ENCODE measurements at regions not wholly inside any gene's neighbourhood (a gene's known extent, or its start where the extent isn't known, plus 50 kb on each side); places are given as distances from the start of the nearest gene placed in this dataset.
"Not testable (repeated sequence)": the region's sequence is repeated elsewhere in the genome, so short reads cannot be mapped to it uniquely, and the experiment has no call there.

DNA sequence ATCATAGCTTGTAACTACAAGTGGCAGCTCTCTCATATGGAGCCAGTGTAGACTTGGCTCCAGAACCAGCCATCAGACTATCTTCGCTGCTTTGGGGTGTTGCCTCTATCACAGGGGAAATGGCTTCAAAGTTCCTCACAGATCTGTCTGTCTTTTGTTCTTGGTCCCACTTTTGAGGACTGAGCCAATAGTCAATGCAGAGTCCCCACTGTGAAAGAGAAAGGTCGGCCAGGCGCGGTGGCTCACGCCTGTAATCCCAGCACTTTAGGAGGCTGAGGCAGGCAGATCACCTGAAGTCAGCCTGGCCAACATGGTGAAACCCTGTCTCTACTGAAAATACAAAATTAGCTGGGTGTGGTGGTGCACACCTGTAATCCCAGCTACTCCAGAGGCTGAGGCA, 86.9 kb upstream of the FZD7 start:
- not testable (repeated sequence) for H3K36me3 Mint-ChIP-seq, H3K27ac Mint-ChIP-seq, H3K4me3 Mint-ChIP-seq, H3K9me3 Mint-ChIP-seq, H3K4me1 Mint-ChIP-seq, H3K27me3 Mint-ChIP-seq

DNA sequence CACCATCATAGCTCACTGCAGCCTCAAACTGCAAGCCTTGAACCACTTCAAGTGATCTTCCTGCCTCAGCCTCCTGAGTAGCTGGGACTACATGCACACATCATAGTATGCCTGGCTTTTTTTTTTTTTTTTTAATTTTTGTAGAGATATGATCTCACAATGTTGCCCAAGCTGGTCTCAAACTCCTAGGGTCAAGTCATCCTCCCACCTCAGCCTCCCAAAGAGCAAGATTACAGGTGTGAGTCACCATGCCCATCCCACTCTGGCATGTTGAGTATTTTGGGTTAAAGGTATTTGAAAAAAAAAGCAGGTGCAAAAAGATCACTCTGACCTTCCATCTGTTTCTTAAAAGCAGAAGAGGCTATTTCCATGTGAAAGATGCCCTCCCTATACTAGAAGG, 86.4 kb upstream of the FZD7 start:
- Mint-ChIP-seq H3K4me1 (no peaks in the 10 kb centered on the region), H3K27ac (no peak overlapping the region), H3K4me3 (no peak overlapping the region), H3K27me3 (peaks cover 2% of the 10 kb centered on the region), H3K9me3 (no peaks in the 10 kb centered on the region), H3K36me3 (no peaks in the 10 kb centered on the region)

DNA sequence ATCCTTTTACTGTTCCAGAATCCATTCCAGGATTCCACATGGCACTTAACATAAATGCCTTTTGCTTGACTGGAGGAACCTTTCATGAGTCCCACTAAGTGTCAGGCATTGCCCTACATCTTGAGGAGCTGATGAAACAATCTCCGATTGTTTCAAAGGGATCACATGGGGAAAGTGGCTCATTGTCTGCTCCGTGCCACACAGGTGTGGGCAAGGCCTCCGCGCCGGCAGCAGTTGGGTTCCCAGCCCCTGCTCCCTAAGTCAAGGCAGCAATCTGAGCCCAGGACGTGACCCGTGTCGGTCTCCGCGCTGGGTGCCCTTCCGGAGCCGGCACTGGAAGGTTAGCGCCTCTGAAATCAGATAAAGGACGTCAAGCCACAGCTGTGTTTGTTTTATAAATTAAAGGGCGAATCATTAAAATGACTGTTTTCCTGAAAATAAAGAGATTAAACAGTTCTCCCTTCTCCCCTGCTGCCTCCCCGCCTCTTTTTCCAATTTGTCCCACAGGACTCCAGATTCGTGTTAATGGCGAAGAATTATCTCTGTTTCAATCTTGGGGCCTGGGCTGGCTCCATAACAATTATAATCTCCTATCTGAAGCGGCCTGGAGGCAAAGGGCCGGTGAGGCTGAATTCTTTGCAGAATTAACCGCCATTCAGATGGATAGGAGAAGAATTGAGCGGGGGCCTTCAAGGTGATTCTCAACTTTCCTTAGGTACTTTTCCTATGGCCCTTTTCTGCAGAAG, 84.3 kb upstream of the FZD7 start:
- H3K27ac Mint-ChIP-seq: no peak overlapping the region
- H3K9me3 Mint-ChIP-seq: no peaks in the 10 kb centered on the region
- no peak overlapping the region for H3K4me3 Mint-ChIP-seq
- H3K4me1 Mint-ChIP-seq: no peaks in the 10 kb centered on the region
- H3K27me3 Mint-ChIP-seq: peaks cover 2% of the 10 kb centered on the region
- H3K36me3 Mint-ChIP-seq: no peaks in the 10 kb centered on the region

DNA sequence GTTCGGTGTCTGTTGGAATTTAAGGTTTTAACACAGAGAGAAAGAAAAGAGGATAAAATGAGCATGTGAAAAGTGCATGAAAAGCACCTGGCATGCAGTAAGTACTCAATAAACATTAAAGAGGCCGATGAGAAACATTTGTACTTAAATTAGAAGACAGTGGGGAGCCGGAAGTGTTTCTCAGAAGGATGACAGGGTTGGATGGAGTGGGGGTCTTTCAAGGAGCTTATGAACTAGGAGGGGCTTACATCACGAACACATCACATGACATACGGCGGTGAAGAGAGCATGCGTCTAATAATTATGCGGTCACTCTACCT, 83.8 kb upstream of the FZD7 start:
- Mint-ChIP-seq H3K27ac (no peak overlapping the region), H3K4me1 (no peaks in the 10 kb centered on the region), H3K27me3 (peaks cover 2% of the 10 kb centered on the region), H3K36me3 (no peaks in the 10 kb centered on the region), H3K9me3 (no peaks in the 10 kb centered on the region), H3K4me3 (no peak overlapping the region)

DNA sequence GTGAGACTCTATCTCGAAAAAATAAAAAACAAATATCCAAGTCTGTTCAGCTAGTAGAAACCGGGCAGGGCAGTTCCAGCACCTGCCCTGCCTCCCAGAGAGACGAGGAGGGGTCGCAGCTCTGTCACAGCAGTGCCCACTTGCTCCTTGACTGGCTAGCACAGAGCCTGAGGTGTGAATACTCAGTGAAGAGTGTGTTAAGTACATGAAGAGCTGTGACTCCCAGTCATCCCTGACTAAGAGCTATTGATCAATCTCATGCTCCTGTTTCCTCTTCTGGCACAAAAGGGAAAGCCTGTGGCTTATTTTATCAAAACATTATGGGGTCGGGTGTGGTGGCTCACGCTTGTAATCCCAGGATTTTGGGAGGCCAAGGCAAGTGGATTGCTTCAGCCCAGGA, 83.0 kb upstream of the FZD7 start:
- Mint-ChIP-seq H3K4me3 (no peak overlapping the region), H3K27ac (no peak overlapping the region), H3K27me3 (no peaks in the 10 kb centered on the region), H3K4me1 (no peaks in the 10 kb centered on the region), H3K9me3 (no peaks in the 10 kb centered on the region), H3K36me3 (no peaks in the 10 kb centered on the region)

DNA sequence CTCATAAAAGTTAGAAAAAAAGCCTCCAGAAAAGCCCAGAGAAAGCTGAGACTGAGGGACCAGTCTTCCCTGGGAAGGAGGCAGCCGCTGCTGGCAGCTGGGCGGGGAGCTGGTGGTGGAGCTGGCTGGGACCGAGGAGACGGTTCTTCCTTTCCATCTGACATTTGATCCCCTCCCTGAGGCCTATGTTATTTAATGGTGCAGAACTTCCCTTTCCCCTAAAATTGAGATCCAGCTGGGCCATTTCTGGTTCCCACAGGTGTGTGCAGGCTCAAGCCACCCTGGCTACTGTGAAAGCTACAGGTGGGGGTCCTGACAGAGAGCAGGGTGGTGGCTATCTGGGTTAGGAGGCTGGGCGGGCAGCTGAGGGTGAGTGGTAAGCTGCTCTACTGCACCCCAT, 81.5 kb upstream of the FZD7 start:
- Mint-ChIP-seq H3K36me3 (no peaks in the 10 kb centered on the region), H3K27ac (no peak overlapping the region), H3K4me3 (no peak overlapping the region), H3K27me3 (no peaks in the 10 kb centered on the region), H3K9me3 (no peaks in the 10 kb centered on the region), H3K4me1 (no peaks in the 10 kb centered on the region)

DNA sequence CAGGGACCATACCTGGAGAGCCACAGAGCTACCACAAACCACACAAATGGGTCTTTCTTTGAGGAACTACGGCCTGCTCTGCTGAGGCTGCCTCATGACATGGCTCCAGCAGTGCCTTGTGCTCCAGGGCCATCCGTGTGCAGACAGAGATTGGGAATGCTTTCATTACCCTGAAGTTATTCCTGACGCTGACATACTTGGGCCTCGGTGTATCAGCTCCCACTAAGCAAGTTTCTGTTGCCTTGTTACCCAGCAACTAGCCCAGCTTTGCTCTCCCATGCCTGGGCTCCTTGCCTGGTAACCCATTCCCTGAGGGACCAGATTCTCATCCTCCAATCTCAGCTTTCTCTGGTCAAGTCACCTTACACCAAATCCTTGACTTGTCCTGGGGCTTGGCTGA, 80.3 kb upstream of the FZD7 start:
- H3K4me3 Mint-ChIP-seq: no peak overlapping the region
- no peak overlapping the region for H3K27ac Mint-ChIP-seq
- H3K9me3 Mint-ChIP-seq: no peaks in the 10 kb centered on the region
- no peaks in the 10 kb centered on the region for H3K36me3 Mint-ChIP-seq
- no peaks in the 10 kb centered on the region for H3K27me3 Mint-ChIP-seq
- no peaks in the 10 kb centered on the region for H3K4me1 Mint-ChIP-seq

DNA sequence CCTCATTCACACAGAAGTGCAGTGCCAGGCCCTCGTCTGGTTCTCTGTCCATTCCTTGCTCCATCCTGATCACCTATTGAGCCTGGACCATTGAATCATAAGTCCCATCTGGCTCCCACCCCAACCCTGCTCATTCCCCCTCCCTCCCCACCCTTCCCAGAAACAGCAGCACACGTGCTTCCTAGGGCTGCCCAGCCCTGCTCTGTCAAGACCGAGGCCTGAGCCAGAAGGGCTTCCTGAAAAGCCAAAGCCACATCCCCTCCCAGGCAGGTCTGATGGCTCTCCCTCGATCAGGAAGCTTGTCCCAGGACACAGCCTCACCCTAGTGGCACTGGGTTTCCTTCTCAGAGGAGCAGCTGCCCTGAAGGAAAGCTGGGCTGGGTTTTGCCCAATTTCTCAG, 79.8 kb upstream of the FZD7 start:
- no peaks in the 10 kb centered on the region for H3K9me3 Mint-ChIP-seq
- no peaks in the 10 kb centered on the region for H3K36me3 Mint-ChIP-seq
- H3K4me1 Mint-ChIP-seq: no peaks in the 10 kb centered on the region
- H3K27ac Mint-ChIP-seq: no peak overlapping the region
- H3K4me3 Mint-ChIP-seq: no peak overlapping the region
- no peaks in the 10 kb centered on the region for H3K27me3 Mint-ChIP-seq

DNA sequence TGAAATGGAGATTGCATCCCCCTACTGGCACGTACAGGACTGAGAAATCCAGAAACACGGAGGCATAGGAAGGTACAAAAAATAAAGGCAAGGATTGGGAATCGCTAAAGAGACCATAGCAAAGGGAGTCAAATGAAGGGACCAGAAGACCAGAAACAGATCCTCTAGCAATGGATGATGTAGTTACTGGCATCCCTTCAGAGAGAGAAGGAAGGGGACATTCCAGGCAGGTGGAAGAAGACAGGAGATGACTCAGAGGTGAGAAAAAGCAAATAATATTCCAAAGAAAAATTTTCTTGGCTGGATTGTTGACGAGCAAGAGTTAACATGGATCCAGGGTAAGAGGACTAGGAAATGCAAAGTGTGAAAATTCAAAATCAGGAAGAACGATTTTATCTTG, 78.4 kb upstream of the FZD7 start:
- Mint-ChIP-seq H3K27me3 (peaks cover 1% of the 10 kb centered on the region), H3K9me3 (no peaks in the 10 kb centered on the region), H3K36me3 (no peaks in the 10 kb centered on the region), H3K27ac (no peak overlapping the region), H3K4me3 (no peak overlapping the region), H3K4me1 (peaks cover 0 to 2% (median 0%) of the 10 kb centered on the region in 3 donors)

DNA sequence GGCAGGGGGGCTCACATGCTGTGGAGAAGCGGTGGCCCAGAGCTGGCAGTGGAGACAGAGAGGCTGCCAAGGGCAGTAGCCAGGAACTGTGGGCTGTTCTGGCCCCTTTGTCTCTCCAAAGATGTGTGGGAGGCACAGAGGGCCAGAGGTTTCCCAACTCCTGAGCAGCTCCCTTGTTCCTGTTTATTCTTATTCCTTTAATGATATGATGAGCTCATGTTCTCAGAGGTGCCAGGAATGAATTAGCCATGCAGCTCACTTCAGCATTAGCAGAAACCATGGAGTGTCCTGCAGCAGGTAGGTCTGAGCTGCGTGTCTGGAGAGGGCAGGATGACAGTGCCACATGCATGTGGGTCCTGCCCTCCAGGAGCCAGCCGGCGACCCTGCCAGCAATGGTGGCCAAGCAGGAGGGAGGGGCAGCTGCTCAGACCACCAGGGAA, 77.9 kb upstream of the FZD7 start:
- peaks cover 2 to 4% (median 2%) of the 10 kb centered on the region in 3 donors for H3K4me1 Mint-ChIP-seq
- H3K9me3 Mint-ChIP-seq: no peaks in the 10 kb centered on the region
- no peaks in the 10 kb centered on the region for H3K36me3 Mint-ChIP-seq
- no peak overlapping the region for H3K27ac Mint-ChIP-seq
- no peak overlapping the region for H3K4me3 Mint-ChIP-seq
- peaks cover 1% of the 10 kb centered on the region for H3K27me3 Mint-ChIP-seq

DNA sequence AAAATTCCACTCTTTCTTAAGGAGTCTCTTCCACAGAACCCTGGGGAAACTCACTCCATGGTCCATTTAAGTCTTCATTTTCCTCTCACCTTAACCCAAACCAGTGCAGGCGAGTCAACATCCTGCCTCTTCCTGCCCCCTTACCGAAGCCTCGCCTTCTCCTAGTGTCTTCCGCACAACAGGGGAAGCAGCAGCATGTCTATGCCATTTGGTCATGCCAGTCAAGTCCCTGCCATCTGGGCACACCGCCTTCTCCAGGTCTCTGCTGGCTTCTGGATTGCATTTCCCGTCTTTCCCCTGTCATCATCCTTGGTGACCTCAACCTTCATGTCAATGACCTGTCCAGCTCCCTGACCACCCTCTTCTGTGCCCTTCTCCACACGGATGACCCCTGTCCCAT, 77.3 kb upstream of the FZD7 start:
- no peaks in the 10 kb centered on the region for H3K36me3 Mint-ChIP-seq
- peaks cover 3 to 10% (median 9%) of the 10 kb centered on the region in 3 donors for H3K4me1 Mint-ChIP-seq
- H3K27ac Mint-ChIP-seq: no peak overlapping the region
- no peaks in the 10 kb centered on the region for H3K9me3 Mint-ChIP-seq
- peaks cover 1% of the 10 kb centered on the region for H3K27me3 Mint-ChIP-seq
- no peak overlapping the region for H3K4me3 Mint-ChIP-seq

DNA sequence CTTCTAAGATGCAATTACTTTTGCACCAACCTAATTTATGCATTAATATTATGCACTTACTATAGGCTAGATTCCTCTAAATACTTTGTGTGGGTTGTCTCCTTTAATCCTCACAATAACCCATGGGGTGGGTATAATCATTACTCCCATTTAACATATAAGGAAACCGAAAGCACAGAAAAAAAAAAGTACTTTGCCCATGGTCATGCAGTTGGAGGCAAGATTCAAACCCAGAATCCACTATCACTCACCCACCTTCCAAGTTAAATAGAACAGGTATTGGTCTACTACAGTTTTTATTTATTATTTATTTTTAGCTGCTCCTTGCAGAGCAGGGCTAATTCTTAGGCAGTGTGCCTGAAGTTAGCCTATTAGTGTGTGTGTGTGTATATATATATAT, 76.6 kb upstream of the FZD7 start:
- Mint-ChIP-seq H3K27ac (no peak overlapping the region), H3K4me3 (no peak overlapping the region), H3K27me3 (peaks cover 1% of the 10 kb centered on the region), H3K9me3 (no peaks in the 10 kb centered on the region), H3K4me1 (peaks cover 3 to 15% (median 13%) of the 10 kb centered on the region in 3 donors), H3K36me3 (no peaks in the 10 kb centered on the region)

DNA sequence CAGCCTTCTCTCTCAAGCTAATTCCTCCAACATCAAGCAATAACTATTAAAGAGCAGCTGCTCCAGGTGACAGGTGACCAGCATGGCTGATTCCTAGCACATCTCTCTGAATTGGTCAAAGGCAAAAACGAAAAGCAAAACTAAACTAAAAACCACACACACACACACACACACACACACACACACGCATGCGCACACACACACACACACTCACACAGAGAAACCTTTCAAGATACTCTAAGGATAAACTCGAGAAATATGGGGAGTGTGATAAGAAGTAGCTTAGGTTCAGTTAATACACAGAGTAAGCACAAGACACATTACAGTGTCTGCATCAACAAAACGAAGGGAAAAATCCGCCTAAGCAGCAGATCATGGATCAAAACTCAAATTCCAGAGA, 74.5 kb upstream of the FZD7 start:
- H3K27ac Mint-ChIP-seq: no peak overlapping the region
- H3K36me3 Mint-ChIP-seq: no peaks in the 10 kb centered on the region
- no peak overlapping the region for H3K4me3 Mint-ChIP-seq
- peaks cover 5 to 17% (median 16%) of the 10 kb centered on the region in 3 donors for H3K4me1 Mint-ChIP-seq
- H3K9me3 Mint-ChIP-seq: no peaks in the 10 kb centered on the region
- peaks cover 1% of the 10 kb centered on the region for H3K27me3 Mint-ChIP-seq

DNA sequence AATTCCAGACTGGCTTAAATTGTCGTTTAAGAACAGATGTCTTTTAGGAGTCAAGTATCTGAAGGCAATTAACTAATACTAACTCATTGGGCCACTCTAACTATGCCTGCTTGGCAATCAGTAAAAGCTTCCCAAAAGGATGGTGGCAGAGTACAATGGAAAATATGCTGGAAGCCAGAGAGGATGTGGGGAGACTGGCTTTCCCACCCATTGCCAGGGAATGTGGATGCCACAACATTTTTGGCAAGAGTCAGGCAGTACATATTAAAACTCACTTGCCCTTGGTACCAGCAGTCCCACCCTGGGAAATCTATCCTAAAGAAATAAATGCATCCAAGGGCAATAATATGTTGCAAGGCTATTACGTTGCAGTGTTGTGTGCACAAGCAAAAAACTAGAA, 74.0 kb upstream of the FZD7 start:
- Mint-ChIP-seq H3K4me1 (peaks cover 5 to 17% (median 16%) of the 10 kb centered on the region in 3 donors), H3K9me3 (no peaks in the 10 kb centered on the region), H3K4me3 (no peak overlapping the region), H3K27ac (no peak overlapping the region), H3K36me3 (no peaks in the 10 kb centered on the region), H3K27me3 (peaks cover 1% of the 10 kb centered on the region)

DNA sequence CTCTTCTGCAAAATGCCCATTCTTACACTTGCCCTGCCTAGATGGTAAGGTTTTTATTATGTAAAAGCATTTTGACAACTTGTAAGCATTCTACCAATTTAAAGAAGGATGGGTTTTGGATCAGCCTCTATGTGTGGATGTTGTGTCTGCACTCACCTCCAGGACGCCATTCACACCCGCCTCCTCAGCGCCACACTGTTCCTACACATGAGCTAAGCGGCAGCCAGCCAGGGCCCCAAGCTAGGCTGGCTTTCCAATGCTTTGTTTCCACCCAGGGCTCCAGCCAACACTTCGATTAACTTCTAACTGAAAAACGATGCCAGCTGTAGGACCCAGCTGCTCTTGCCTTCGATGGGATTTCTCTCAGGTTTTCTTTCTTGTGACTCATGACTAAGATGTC, 73.3 kb upstream of the FZD7 start:
- H3K27me3 Mint-ChIP-seq: peaks cover 1% of the 10 kb centered on the region
- peaks cover 5 to 17% (median 16%) of the 10 kb centered on the region in 3 donors for H3K4me1 Mint-ChIP-seq
- H3K36me3 Mint-ChIP-seq: no peaks in the 10 kb centered on the region
- no peaks in the 10 kb centered on the region for H3K9me3 Mint-ChIP-seq
- no peak overlapping the region for H3K27ac Mint-ChIP-seq
- peak overlapping the region in 1 of 4 donors; percentile 59 for H3K4me3 Mint-ChIP-seq

DNA sequence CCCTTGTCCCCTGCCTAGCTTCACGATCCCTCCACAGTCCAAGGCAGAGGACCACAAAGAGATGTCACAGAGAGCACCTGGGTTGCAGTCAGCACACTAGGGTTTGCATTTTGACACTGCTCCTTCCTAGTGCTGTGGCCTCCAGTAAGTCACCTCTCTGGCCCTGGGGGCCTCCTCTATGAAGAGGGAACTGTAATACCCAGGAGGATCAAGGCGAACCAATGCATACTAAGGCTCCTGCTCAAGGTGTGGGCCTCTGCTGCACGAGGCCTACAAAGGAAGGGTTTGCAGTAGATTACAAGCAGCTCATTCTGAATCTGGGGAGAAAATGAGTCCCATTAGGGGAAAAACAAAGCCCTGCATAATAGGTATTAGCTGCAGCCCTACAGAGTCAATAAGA, 72.3 kb upstream of the FZD7 start:
- peaks cover 5 to 17% (median 16%) of the 10 kb centered on the region in 3 donors for H3K4me1 Mint-ChIP-seq
- no peak overlapping the region for H3K27ac Mint-ChIP-seq
- no peak overlapping the region for H3K4me3 Mint-ChIP-seq
- no peaks in the 10 kb centered on the region for H3K36me3 Mint-ChIP-seq
- H3K27me3 Mint-ChIP-seq: peaks cover 1% of the 10 kb centered on the region
- no peaks in the 10 kb centered on the region for H3K9me3 Mint-ChIP-seq
